ENCODE measurements at regions not wholly inside any gene's neighbourhood (a gene's known extent, or its start where the extent isn't known, plus 50 kb on each side); places are given as distances from the start of the nearest gene placed in this dataset.

GRCh38 chr10:78961760-78962159 lies 107.0 kb upstream of the ZMIZ1 start:
- Histone ChIP-seq H3K27me3 (ENCODE audit: insufficient read depth in 3 of 3, low read length in 2 of 3) (no peaks in the 10 kb centered on the region), H3K4me3 (no peak overlapping the region), H3K27ac (no peak overlapping the region), H3K9me3 (no peaks in the 10 kb centered on the region), H3K36me3 (ENCODE audit: insufficient read depth in 1 of 2, low read depth in 1 of 2) (no peaks in the 10 kb centered on the region), H3K4me1 (peaks cover 25% of the 10 kb centered on the region)
- no peak for TF ChIP-seq CTCF (IDR thresholded peaks at IDR 0.05)
- DNase-seq (peak in 1 of 2 donors; percentile 26), ATAC-seq (no peak)
- 86 to 93% (median 87%) methylated on average over 4 of the region's 4 CpGs for WGBS, 3 donors
- intact Hi-C loops (cut with DNase I) = loop anchor here (10.0 kb wide), 1 partner anchor 233 kb away; no protein-coding TSS in a partner anchor

GRCh38 chr10:78963074-78964034 lies 105.4 kb upstream of the ZMIZ1 start:
- peaks cover 25% of the 10 kb centered on the region for H3K4me1 ChIP-seq
- no peak for TF ChIP-seq CTCF (IDR thresholded peaks at IDR 0.05)

GRCh38 chr10:78964274-78964951 lies 104.4 kb upstream of the ZMIZ1 start:
- no peak overlapping the region for H3K4me3 ChIP-seq
- intact Hi-C loops (cut with DNase I) = loop anchor here (10.0 kb wide), 1 partner anchor 230 kb away; no protein-coding TSS in a partner anchor
- peak overlapping the region; percentile 63 for H3K27ac ChIP-seq
- peak in 1 of 2 donors; percentile 23 for DNase-seq
- peak; percentile 6 to 19 (median 12) for ATAC-seq
- TF ChIP-seq CTCF (IDR thresholded peaks at IDR 0.05) = no peak
- peaks cover 25% of the 10 kb centered on the region for H3K4me1 ChIP-seq
- WGBS, 3 donors = 76 to 91% (median 77%) methylated on average over 5 of the region's 5 CpGs
- H3K9me3 ChIP-seq = no peaks in the 10 kb centered on the region
- no peaks in the 10 kb centered on the region for H3K36me3 ChIP-seq (ENCODE audit: insufficient read depth in 1 of 2, low read depth in 1 of 2)
- no peaks in the 10 kb centered on the region for H3K27me3 ChIP-seq (ENCODE audit: insufficient read depth in 3 of 3, low read length in 2 of 3)

More at GRCh38 chr10:78963074-78964034, 105.4 kb upstream of the ZMIZ1 start:
- no peak for ATAC-seq
- peak in 1 of 2 donors; percentile 58 for DNase-seq
- no peaks in the 10 kb centered on the region for H3K27me3 ChIP-seq (ENCODE audit: insufficient read depth in 3 of 3, low read length in 2 of 3)
- no peaks in the 10 kb centered on the region for H3K9me3 ChIP-seq
- no peak overlapping the region for H3K4me3 ChIP-seq
- H3K27ac ChIP-seq = peak overlapping the region; percentile 63
- WGBS, 3 donors = 75 to 80% (median 79%) methylated on average over 27 of the region's 27 CpGs
- intact Hi-C loops (cut with DNase I) = loop anchor here (10.0 kb wide), 1 partner anchor 231 kb away; no protein-coding TSS in a partner anchor
- no peaks in the 10 kb centered on the region for H3K36me3 ChIP-seq (ENCODE audit: insufficient read depth in 1 of 2, low read depth in 1 of 2)

- Histone ChIP-seq H3K9me3 (no peaks in the 10 kb centered on the region), H3K27me3 (ENCODE audit: insufficient read depth in 3 of 3, low read length in 2 of 3) (no peaks in the 10 kb centered on the region), H3K27ac (peak overlapping the region; percentile 63), H3K4me1 (peaks cover 24% of the 10 kb centered on the region), H3K36me3 (ENCODE audit: insufficient read depth in 1 of 2, low read depth in 1 of 2) (no peaks in the 10 kb centered on the region), H3K4me3 (no peak overlapping the region)
- ATAC-seq (peak; percentile 86 to 95 (median 94)), DNase-seq (peak; percentile 78 to 92)
- 36 to 45% (median 39%) methylated on average over 17 of the region's 17 CpGs for WGBS, 3 donors
- no peak for TF ChIP-seq CTCF (IDR thresholded peaks at IDR 0.05)
- intact Hi-C loops (cut with DNase I) = loop anchor here (10.0 kb wide), 1 partner anchor 230 kb away; no protein-coding TSS in a partner anchor
Observed at GRCh38 chr10:78964952-78965633, 103.7 kb upstream of the ZMIZ1 start.
